ENCODE measurements at regions not wholly inside any gene's neighbourhood (a gene's known extent, or its start where the extent isn't known, plus 50 kb on each side); places are given as distances from the start of the nearest gene placed in this dataset.

- ATAC-seq: no peak
- ChIA-PET POLR2A (no interaction called here), CTCF (no interaction called here), RAD21 (ENCODE audit: unreplicated experiment) (no interaction called here), SMC1A (ENCODE audit: uncharacterized antibody, unreplicated experiment) (no interaction called here)
- Histone ChIP-seq H3K4me3 (no peak overlapping the region), H3K9ac (ENCODE audit: control insufficient read depth, insufficient read depth, low read length) (no peak overlapping the region), H3K79me2 (ENCODE audit: control insufficient read depth, insufficient read depth, low read length) (no peaks in the 10 kb centered on the region), H3K4me2 (ENCODE audit: control insufficient read depth, insufficient read depth) (no peak overlapping the region), H3K4me1 (ENCODE audit: control insufficient read depth, insufficient read depth, low read length) (no peaks in the 10 kb centered on the region), H3K27me3 (replicated peaks in 1 of 2; ENCODE audit: control insufficient read depth in 2 of 2, insufficient read depth in 2 of 2, low read length in 1 of 2) (no peaks in the 10 kb centered on the region), H3K9me3 (replicated peaks; ENCODE audit: control insufficient read depth, insufficient read depth, low read length) (no peaks in the 10 kb centered on the region), H4K20me1 (ENCODE audit: control insufficient read depth, insufficient read depth) (no peaks in the 10 kb centered on the region), H3K36me3 (ENCODE audit: control insufficient read depth in 2 of 2, insufficient read depth in 2 of 2, low read length in 1 of 2) (no peaks in the 10 kb centered on the region), H2AFZ (ENCODE audit: control insufficient read depth, low read depth, low read length) (no peak overlapping the region), H3K27ac (ENCODE audit: control insufficient read depth, insufficient read depth) (no peak overlapping the region)
- in situ Hi-C loops (cut with MboI): no loop called here
- DNase-seq (ENCODE audit: low read depth, low spot score): no peak
- no peak for FAIRE-seq
- BruUV-seq (replicated peaks): no TSS peak
- WGBS (ENCODE audit: insufficient coverage, insufficient replicate concordance, low lambda C conversion rate, missing lambda C conversion rate): 0% methylated on average over 1 of the region's 1 CpG
- intact Hi-C loops (cut with micrococcal nuclease; ENCODE audit: unreplicated experiment): no loop called here
- no peak for TF ChIP-seq ZNF687 (IDR thresholded peaks at IDR 0.05)
- TF ChIP-seq MTA2 (IDR thresholded peaks at IDR 0.05; ENCODE audit: low read depth): no peak
- no peak for TF ChIP-seq CHD2 (IDR thresholded peaks at IDR 0.05; ENCODE audit: borderline replicate concordance, low read depth, low read length)
- no peak for TF ChIP-seq MXI1 (IDR thresholded peaks at IDR 0.05; ENCODE audit: low read depth, low read length)
- TF ChIP-seq KLF5 (IDR thresholded peaks at IDR 0.05; ENCODE audit: partially characterized antibody): no peak
- TF ChIP-seq, protein P1, sequence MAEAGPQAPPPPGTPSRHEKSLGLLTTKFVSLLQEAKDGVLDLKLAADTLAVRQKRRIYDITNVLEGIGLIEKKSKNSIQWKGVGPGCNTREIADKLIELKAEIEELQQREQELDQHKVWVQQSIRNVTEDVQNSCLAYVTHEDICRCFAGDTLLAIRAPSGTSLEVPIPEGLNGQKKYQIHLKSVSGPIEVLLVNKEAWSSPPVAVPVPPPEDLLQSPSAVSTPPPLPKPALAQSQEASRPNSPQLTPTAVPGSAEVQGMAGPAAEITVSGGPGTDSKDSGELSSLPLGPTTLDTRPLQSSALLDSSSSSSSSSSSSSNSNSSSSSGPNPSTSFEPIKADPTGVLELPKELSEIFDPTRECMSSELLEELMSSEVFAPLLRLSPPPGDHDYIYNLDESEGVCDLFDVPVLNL (IDR thresholded peaks at IDR 0.05; ENCODE audit: low read depth, low read length): no peak
- TF ChIP-seq RELA (IDR thresholded peaks at IDR 0.05; ENCODE audit: borderline replicate concordance, partially characterized antibody): no peak
- TF ChIP-seq SPI1 (IDR thresholded peaks at IDR 0.05; ENCODE audit: borderline replicate concordance, insufficient read depth, low read depth, low read length): no peak
- TF ChIP-seq KAT2A (conservative IDR thresholded peaks at IDR 0.05; ENCODE audit: control insufficient read depth, low read depth, low read length): no peak
- no peak for TF ChIP-seq E2F8 (IDR thresholded peaks at IDR 0.05; ENCODE audit: low read depth, partially characterized antibody)
- TF ChIP-seq SUPT20H (IDR thresholded peaks at IDR 0.05; ENCODE audit: borderline replicate concordance, control insufficient read depth, low read depth, low read length): no peak
- TF ChIP-seq USF1 (IDR thresholded peaks at IDR 0.05; ENCODE audit: borderline replicate concordance, extremely low read length, insufficient read depth, low read depth, low read length): no peak
- TF ChIP-seq SKIL (IDR thresholded peaks at IDR 0.05; ENCODE audit: low read depth, poor library complexity, severe bottlenecking): no peak
Observed at GRCh38 chr3:74119221-74119620, 494.5 kb upstream of the PDZRN3 start.

Measured in GM12878 (cell line).